HG03571 (cell line): ENCODE measurements at regions not wholly inside any gene's neighbourhood (a gene's known extent, or its start where the extent isn't known, plus 50 kb on each side); places are given as distances from the start of the nearest gene placed in this dataset.

Experiments
- ATAC-seq: cut with Tn5 transposase; IDR thresholded peaks from one replicate; pipeline ENCODE4 v1.9.1; 2021; ENCODE audit not compliant: unreplicated experiment

DNA sequence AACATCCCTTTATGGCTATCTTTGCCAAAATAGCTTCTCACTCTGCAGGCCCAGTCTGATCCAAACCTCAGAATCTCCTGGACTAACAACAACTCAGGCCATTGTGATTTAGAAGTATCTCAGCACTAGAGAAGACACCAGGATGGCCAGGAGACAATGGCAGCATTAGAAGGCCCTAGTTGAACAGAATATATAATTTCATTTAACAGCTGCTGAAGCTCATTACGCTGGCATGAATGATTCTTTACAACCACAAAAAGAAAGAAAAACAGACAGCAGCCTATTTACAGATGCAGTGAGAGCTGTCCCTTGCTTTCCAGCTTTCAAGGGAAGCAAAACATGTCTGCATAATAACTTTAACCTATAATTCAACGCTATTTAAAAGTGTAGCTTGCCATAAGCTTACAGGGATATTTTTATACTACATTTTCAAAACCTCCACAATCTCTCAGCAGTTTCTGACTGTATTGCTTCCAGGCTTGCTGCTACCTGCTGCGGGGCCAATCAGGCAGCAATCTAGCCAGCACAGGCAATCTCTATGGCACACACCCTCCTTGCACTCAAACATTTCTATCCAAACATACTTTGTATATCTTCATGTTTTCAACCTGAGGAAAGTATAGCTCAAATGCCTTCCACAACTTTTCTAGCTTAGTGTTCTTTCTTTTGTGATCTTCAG is 107.3 kb downstream of the OGFRL1 start:
- no peak for ATAC-seq

GRCh38 chr6:71396410-71396801 is 107.8 kb downstream of the OGFRL1 start:
- ATAC-seq = peak; percentile 91

DNA sequence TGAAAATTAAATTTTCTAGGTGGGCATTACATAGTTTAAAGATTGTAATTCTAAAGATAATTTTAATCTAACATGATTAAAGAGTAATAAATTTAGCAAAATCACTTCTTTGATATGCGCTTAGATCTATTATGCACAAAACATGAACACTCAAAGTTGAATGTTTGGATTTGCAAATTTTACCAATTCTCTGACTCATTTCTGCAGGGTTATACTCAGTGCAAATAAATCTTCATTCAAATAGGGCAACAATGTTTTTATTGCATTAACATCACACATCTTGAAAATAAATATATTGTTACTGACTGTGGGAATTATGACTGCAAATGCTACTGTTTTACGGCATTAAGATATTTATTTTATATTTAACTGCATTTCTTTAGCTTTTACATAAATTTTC is 110.7 kb downstream of the OGFRL1 start:
- ATAC-seq = no peak

DNA sequence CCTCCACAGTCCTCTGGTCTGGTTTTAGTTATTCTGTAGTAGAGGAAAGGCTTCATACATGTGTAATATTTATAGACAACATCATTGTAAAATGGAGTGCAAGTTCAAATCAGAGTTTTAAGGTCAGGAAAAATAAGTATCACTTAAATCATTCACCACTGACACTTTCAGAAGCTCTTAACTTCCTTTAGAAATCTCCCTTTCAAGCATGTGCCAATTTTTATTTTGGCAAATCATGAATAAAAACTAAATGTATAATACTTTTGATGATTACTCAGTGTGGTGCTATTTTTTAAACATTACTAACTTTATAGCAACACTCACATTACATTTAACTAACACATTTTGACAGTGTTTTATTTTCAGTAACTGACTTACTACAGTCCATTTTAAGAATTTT is 112.2 kb downstream of the OGFRL1 start:
- no peak for ATAC-seq

DNA sequence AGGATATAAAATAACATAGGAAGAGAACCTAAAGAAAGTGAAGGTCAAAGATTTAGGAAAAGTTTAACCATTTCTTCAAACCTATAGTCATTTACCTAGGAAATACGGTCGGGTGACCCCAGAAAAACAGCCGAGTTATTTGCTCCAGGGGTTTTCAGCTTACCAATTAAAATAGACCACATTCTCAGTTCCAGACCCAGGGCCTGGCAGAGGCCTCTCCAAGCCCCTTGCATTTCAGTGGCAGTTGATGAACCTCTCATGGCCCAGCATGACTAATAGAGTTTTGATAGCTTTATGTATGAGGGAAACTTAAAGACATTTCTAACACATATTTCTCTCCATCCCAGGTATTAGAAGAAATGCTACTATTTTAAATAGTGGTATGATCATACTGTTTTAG is 113.5 kb downstream of the OGFRL1 start:
- ATAC-seq = no peak

GRCh38 chr6:71403422-71404134 is 115.0 kb downstream of the OGFRL1 start:
- ATAC-seq = no peak

DNA sequence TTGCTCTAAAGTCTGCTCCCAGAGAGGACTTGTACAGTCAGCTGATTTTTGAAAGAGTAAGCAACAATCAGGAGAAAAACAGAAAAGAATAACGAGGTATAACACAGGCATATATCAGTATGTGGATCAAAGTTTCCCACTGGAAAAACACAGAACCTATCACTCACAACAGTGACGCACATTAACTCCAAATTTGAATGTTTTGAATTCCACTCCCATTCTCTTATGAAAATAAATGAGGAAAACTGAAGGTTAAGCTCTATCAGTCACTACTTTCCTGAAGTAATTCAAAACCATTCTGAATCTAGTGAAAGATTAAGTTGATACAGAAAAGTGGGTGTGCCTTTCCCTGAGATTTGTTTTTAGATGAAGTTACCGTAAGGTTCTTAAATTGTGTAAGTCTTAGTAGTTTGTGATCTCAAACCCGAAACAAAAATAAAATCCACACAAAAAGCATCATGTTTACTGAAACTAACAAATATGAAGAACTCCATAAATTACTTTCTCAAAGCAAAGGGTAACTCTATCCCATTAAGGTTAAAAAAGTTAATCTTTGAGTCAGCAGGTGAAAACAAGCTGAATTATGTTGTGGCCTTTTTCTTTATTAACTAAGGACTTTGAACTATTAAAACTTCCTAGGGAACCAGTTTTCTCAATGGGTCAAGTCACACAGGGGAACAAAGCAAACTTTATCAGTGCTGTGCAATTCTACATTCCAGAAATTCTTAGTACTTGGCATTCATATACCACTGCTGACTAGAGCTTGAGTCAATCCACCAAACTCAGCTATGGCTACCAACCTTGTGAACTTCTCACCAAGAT is 115.7 kb downstream of the OGFRL1 start:
- no peak for ATAC-seq

- no peak for ATAC-seq
Measured at GRCh38 chr6:71404967-71405278, 116.3 kb downstream of the OGFRL1 start.

GRCh38 chr6:71405416-71405815 is 116.8 kb downstream of the OGFRL1 start:
- no peak for ATAC-seq

DNA sequence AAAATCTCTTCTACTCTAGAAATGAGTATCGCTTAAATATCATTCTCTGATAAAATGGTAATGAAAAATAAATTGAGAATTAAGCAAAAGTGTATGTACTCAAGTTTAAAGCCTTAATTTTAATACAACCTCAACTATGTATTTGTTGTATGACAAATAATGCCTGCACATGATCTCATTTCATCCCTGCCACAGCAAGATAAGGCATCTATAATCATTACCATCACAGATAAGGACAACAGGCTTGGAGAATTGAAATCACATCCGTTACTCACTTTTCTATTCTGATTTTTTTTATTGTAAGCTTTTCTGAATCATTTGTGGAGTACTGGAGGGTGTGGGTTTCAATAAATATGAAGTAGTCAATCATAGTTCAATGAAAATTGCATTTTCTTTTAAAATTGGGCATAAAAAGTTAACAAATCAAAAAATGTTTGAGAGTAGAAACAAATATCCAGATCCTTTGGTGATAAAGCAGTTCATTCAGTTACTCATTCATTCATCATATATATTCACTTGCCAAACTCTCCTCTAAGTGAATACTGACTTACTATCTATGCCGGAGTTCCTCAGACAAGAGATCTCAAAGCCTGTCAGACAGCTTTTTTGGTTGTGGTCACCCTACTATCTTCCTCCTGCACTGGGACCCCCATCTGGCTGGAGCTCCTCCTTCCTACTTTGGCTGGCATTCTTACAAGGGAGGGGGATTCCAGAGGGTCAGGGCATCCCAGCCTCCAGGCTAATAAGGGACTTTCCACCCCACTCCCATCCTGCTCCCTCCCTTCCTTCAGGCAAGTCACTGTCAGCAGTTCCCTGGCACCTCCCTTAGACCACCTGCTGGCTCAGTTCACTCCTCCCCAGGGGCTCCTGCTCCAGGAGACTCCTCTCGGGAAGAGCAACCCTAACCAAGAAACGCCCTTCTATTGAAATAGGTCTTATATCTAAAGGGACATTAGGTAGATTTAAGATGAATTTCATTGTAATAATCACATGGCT is 118.6 kb downstream of the OGFRL1 start:
- no peak for ATAC-seq

GRCh38 chr6:71408787-71409723 is 120.4 kb downstream of the OGFRL1 start:
- ATAC-seq = no peak

DNA sequence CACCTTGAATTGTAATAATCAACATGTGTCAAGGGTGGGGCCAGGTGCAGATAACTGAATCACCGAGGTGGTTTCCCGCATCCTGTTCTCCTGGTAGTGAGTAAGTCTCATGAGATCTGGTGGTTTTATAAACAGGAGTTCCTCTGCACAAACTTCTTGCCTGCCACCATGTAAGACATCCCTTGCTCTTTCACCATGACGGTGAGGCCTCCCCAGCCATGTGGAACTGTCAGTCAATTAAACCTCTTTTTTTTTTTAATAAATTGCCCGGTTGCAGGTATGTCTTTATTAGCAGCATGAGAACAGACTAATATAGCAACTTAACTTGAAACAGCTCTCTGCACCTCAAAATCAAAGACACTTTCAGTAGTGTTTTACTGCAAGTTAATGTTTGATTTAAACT is 121.6 kb downstream of the OGFRL1 start:
- ATAC-seq = peak; percentile 67

DNA sequence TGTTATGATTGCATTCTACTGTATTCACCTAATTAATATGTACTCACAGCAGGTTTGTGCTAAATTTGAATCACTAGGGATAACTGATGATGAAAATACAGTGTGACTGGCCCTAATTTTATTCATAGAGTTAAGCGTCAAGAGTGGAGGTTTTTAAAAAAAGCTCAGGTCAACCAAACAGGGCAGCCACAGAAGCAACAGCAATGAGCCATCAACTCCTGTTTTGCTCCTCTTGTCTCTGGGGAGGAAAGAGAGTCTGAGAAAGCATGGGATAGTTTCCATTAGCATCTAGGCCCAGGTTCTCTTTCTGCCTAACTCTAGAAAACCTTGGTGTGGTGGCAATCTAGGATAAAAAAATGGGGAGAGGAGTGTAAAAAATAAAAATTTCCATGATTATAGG is 122.1 kb downstream of the OGFRL1 start:
- ATAC-seq = peak; percentile 26

- no peak for ATAC-seq
Measured at GRCh38 chr6:71411882-71412281, 123.3 kb downstream of the OGFRL1 start.

- no peak for ATAC-seq
Measured at GRCh38 chr6:71412559-71413140, 124.0 kb downstream of the OGFRL1 start.

DNA sequence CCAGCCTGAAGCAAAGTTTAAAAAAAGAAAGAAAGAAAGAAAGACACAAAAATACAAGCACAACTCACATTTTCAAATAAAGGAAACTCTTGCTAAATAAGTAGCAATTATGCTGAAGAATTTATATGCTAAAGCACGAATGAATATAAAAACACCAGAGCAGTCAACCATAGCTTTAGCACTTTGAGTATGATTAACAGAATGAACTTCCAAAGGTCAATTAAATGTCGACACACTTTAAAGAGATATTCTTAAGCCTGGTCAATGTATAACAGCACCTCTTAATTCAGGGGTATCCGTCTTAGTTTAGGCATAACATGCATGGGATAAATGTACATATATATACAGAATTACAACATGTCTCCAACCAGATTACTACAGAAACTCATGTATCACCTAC is 125.9 kb downstream of the OGFRL1 start:
- no peak for ATAC-seq

GRCh38 chr6:71419217-71420094 is 130.8 kb downstream of the OGFRL1 start:
- ATAC-seq = no peak

DNA sequence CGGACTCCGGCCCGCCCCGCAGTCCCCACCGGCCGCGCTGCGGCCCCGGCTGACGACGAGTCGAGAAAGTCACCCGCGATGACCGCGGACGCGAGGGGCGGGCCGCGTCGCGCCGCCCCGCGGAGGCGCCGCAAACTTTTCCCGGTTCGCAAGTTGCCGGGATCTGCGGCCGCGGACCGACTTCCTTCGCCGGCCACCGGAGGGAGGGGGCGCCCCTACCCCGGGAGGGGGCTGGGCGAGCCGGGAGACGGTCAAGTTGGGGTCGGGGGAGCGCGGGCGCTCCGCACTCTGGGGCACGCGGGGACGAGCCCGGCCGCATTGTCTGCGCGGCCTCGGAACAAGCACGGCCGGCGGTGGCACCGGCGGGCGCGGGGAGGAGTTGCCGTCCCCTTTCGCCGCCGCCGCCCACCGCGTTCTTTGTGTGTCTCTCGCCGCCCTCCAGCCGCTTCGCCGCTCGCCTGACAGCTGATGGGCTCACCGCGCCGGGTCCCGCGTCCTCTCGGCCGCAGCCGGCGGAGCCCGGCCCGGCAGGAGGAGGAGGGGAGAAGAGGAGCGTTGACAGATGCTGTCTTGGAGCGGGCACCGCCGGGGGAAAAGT is 131.6 kb downstream of the OGFRL1 start:
- peak; percentile 26 for ATAC-seq
